ENCODE measurements at regions not wholly inside any gene's neighbourhood (a gene's known extent, or its start where the extent isn't known, plus 50 kb on each side); places are given as distances from the start of the nearest gene placed in this dataset.

- no peak for DNase-seq (ENCODE audit: extremely low spot score)
- ChIA-PET POLR2A (no interaction called here), CTCF (no interaction called here)
- TF ChIP-seq CTCF (IDR thresholded peaks at IDR 0.05; ENCODE audit: control extremely low read depth, extremely low read depth, low read depth, missing control alignments), result no peak
These were observed 182.9 kb upstream of the RGMA start for GRCh38 chr15:93271871-93272270.

DNA sequence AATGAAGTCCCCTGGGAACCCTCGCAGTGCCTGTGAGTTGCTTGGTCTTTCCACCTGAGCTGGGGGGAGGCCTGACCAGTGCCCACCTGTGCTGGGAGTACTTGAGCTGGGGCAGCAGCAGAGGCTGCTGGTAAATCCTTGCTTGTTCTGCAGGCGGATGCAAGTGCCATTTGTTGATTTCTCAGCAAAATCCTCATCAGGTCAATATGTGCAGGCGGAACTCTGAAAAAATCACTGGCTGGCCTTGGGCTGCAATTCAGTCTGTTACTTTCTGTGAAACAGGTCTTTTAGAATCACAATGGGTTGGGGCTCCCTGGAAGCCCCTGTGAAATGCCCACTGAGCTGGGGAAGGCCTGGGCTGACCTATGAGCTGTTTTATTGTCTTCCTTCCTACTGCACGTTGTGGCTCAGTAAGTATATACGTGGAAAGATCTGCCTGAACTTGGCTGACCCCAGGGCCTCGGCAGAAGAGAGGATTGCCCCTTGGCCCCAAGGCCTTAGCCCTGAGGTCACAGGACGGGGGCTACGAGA, 182.0 kb upstream of the RGMA start:
- ChIA-PET CTCF (no interaction called here), POLR2A (no interaction called here)
- no peak for TF ChIP-seq CTCF (IDR thresholded peaks at IDR 0.05; ENCODE audit: control extremely low read depth, extremely low read depth, low read depth, missing control alignments)
- DNase-seq (ENCODE audit: extremely low spot score), result no peak

DNA sequence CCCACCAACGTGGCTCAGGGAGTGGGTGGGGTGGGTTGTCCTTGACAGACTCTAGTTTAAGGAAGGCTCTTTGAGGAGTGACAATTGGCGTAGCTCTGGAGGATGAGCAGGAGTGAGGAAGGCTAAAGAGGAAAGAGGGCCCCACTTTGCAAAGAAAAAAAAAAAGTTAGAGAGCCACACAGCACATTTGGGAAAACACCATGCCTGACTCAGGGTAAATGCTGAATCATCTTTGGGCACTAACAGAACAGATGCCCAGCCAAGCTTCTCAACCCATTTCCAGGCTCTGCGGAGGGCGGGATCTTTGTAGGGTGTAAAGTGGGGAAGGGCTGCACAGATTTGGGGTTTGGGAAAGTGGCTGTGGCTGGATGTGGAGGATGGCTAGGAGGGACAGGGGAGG, 179.1 kb upstream of the RGMA start:
- ChIA-PET POLR2A (no interaction called here), CTCF (no interaction called here)
- no peak for DNase-seq (ENCODE audit: extremely low spot score)
- no peak for TF ChIP-seq CTCF (IDR thresholded peaks at IDR 0.05; ENCODE audit: control extremely low read depth, extremely low read depth, low read depth, missing control alignments)

DNA sequence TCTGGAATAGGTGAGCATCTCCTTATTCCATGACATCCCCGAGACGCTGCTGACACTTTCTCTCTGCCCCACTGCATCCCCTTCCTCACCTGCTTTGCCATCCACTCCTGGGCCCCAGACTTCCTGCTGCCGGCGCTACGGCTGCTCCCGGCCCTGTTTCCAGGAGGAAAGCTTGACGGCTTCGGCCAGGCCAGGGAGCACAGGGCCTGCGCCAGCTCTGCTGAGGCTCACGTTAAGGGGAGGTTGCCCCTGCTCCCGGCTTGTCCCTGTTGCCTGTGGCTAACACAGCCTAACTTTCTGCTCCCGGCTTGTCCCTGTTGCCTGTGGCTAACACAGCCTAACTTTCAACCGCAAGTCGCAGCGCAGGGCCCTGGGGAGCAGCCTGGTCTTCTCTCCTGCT, 177.3 kb upstream of the RGMA start:
- no peak for DNase-seq (ENCODE audit: extremely low spot score)
- TF ChIP-seq CTCF (IDR thresholded peaks at IDR 0.05; ENCODE audit: control extremely low read depth, extremely low read depth, low read depth, missing control alignments), result no peak
- ChIA-PET CTCF (no interaction called here), POLR2A (no interaction called here)

DNA sequence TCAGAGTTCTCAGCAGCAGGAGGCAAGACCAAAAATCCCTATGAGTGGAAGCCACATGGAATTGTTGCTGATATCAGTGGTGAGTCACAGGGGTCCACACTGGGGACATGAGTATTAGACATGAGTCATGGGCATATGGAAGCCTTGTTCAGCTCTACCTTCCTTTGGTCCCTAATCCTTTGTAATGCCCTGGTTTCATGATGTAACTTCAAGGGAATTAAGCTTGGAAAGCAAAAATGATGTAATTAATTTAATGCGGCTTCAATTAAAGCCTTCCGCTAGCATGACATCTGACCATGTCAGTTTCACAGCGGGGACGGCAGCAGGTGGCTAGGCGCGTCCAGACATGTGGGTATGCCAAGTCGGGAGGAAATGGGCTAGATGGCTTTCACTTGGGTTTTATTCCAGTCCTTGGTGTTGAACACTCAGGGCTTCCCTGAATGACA, 176.1 kb upstream of the RGMA start:
- CTCF ChIA-PET, result interaction anchor here (1.3 kb wide), 1 partner anchor 12 kb away, joined by 3 read pairs; no protein-coding TSS in a partner anchor
- TF ChIP-seq CTCF (IDR thresholded peaks at IDR 0.05; ENCODE audit: control extremely low read depth, extremely low read depth, low read depth, missing control alignments), result no peak
- POLR2A ChIA-PET, result no interaction called here
- DNase-seq (ENCODE audit: extremely low spot score), result no peak

- ChIA-PET CTCF (interaction anchor here (1.0 kb wide), 1 partner anchor 12 kb away, joined by 3 read pairs; no protein-coding TSS in a partner anchor), POLR2A (no interaction called here)
- no peak for TF ChIP-seq CTCF (IDR thresholded peaks at IDR 0.05; ENCODE audit: control extremely low read depth, extremely low read depth, low read depth, missing control alignments)
- no peak for DNase-seq (ENCODE audit: extremely low spot score)
These were observed 172.8 kb upstream of the RGMA start for GRCh38 chr15:93261845-93262244.

DNA sequence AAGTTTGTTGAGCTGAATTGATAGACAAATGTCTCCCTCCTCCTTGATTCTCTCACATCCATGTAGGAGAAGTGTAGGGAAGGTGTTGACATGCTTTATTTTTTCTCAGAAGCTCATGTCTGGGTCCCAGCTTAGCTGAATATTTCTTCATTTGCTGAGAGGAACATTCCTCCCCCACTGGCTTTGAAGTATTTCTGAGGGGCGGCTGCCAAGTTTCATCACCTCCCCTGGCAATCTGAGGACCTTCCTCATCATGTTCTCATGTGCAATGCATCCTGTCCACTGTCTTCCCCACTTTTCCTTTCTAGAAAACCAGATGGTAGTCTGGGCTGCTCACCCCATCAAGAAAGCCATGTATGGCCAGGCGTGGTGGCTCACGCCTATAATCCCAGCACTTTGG, 168.9 kb upstream of the RGMA start:
- ChIA-PET POLR2A (no interaction called here), CTCF (no interaction called here)
- no peak for DNase-seq (ENCODE audit: extremely low spot score)
- TF ChIP-seq CTCF (IDR thresholded peaks at IDR 0.05; ENCODE audit: control extremely low read depth, extremely low read depth, low read depth, missing control alignments), result no peak

All from GM10248 (cell line).